ENCODE measurements at regions not wholly inside any gene's neighbourhood (a gene's known extent, or its start where the extent isn't known, plus 50 kb on each side); places are given as distances from the start of the nearest gene placed in this dataset.

DNA sequence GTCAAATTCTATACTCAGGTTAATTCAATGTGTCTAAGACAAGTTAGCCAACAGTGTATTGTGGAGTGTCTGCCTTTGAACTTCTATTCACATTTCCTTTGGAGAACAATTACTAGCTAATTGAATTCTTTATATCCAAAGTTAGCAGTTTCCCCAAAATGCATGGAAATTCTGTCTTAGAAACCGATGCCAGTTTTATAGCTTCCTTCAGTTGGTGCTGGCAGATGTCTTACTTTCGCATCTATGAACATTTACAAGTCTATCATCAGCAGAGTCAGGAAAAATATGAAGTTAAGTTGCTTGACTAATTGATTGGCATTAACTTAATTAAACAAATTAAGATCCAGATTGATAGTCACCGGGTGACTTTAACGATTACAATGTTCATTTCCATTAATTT lies 527.6 kb upstream of the CDH18 start:
- TF ChIP-seq TCF12 (IDR thresholded peaks at IDR 0.05; ENCODE audit: low read depth) (no peak), CREB1 (IDR thresholded peaks at IDR 0.05; ENCODE audit: low read depth) (no peak), TEAD4 (IDR thresholded peaks at IDR 0.05) (no peak), YY1 (IDR thresholded peaks at IDR 0.05; ENCODE audit: low read depth) (no peak), EP300 (IDR thresholded peaks at IDR 0.05; ENCODE audit: borderline replicate concordance) (no peak), TAF1 (IDR thresholded peaks at IDR 0.05; ENCODE audit: low read depth) (no peak), RAD21 (IDR thresholded peaks at IDR 0.05; ENCODE audit: low read depth) (no peak), ZBTB7A (IDR thresholded peaks at IDR 0.05; ENCODE audit: low read depth) (no peak), CEBPB (IDR thresholded peaks at IDR 0.05) (no peak), NFIC (IDR thresholded peaks at IDR 0.05) (no peak), FOXM1 (IDR thresholded peaks at IDR 0.05; ENCODE audit: borderline replicate concordance, low read depth) (no peak)
- TF ChIP-seq, protein P1, sequence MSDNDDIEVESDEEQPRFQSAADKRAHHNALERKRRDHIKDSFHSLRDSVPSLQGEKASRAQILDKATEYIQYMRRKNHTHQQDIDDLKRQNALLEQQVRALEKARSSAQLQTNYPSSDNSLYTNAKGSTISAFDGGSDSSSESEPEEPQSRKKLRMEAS (IDR thresholded peaks at IDR 0.05): no peak
- TF ChIP-seq, protein P2, sequence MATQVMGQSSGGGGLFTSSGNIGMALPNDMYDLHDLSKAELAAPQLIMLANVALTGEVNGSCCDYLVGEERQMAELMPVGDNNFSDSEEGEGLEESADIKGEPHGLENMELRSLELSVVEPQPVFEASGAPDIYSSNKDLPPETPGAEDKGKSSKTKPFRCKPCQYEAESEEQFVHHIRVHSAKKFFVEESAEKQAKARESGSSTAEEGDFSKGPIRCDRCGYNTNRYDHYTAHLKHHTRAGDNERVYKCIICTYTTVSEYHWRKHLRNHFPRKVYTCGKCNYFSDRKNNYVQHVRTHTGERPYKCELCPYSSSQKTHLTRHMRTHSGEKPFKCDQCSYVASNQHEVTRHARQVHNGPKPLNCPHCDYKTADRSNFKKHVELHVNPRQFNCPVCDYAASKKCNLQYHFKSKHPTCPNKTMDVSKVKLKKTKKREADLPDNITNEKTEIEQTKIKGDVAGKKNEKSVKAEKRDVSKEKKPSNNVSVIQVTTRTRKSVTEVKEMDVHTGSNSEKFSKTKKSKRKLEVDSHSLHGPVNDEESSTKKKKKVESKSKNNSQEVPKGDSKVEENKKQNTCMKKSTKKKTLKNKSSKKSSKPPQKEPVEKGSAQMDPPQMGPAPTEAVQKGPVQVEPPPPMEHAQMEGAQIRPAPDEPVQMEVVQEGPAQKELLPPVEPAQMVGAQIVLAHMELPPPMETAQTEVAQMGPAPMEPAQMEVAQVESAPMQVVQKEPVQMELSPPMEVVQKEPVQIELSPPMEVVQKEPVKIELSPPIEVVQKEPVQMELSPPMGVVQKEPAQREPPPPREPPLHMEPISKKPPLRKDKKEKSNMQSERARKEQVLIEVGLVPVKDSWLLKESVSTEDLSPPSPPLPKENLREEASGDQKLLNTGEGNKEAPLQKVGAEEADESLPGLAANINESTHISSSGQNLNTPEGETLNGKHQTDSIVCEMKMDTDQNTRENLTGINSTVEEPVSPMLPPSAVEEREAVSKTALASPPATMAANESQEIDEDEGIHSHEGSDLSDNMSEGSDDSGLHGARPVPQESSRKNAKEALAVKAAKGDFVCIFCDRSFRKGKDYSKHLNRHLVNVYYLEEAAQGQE (IDR thresholded peaks at IDR 0.05; ENCODE audit: low read depth): no peak

All from Ishikawa (cell line).